ENCODE measurements at regions not wholly inside any gene's neighbourhood (a gene's known extent, or its start where the extent isn't known, plus 50 kb on each side); places are given as distances from the start of the nearest gene placed in this dataset.

GRCh38 chr4:100087743-100088142 is 102.5 kb downstream of the DDIT4L start:
- peaks cover under 1 to 2% of the 10 kb centered on the region in 2 donors for H3K4me1 ChIP-seq (ENCODE audit: control insufficient read depth in 1 of 2, insufficient read depth in 2 of 2, low read length in 2 of 2)
- no peak overlapping the region for H3K27ac Mint-ChIP-seq
- H3K27me3 ChIP-seq (ENCODE audit: control insufficient read depth in 2 of 2, insufficient read depth in 2 of 2, low read length in 2 of 2) = no peaks in the 10 kb centered on the region
- no peak for DNase-seq
- no peaks in the 10 kb centered on the region for H3K36me3 ChIP-seq (replicated peaks in 1 of 2; ENCODE audit: control insufficient read depth in 1 of 2, insufficient read depth in 2 of 2, low read length in 2 of 2)
- H3K9me3 ChIP-seq (replicated peaks in 1 of 2; ENCODE audit: control insufficient read depth in 1 of 2, insufficient read depth in 1 of 2, low read length in 2 of 2) = no peaks in the 10 kb centered on the region
- no peak overlapping the region for H3K4me3 ChIP-seq (replicated peaks in 1 of 3; ENCODE audit: low read depth in 2 of 3, low read length in 3 of 3)
- intact Hi-C loops (cut with micrococcal nuclease) = no loop called here
- no peaks in the 10 kb centered on the region for H3K27me3 Mint-ChIP-seq (ENCODE audit: low read depth in 3 of 3)
- H3K4me2 ChIP-seq (replicated peaks; ENCODE audit: extremely low read depth, low read length, poor library complexity, severe bottlenecking) = no peak overlapping the region
- TF ChIP-seq CTCF (IDR thresholded peaks at IDR 0.05) = no peak
- no peaks in the 10 kb centered on the region for H3K36me3 Mint-ChIP-seq
- H3K9ac ChIP-seq (ENCODE audit: insufficient read depth, low read length, poor library complexity, severe bottlenecking) = no peak overlapping the region
- WGBS (ENCODE audit: insufficient coverage) = no CpG with 5 or more reads among the region's 3 CpGs
- peaks cover 0 to 3% (median 2%) of the 10 kb centered on the region in 7 donors for H3K9me3 Mint-ChIP-seq
- no peak overlapping the region for H3K27ac ChIP-seq (ENCODE audit: low read depth in 1 of 2, low read length in 2 of 2)
- H4K20me1 ChIP-seq (ENCODE audit: insufficient read depth, low read length) = no peaks in the 10 kb centered on the region
- H2AFZ ChIP-seq (ENCODE audit: insufficient read depth, low read depth, low read length, poor library complexity, severe bottlenecking) = no peak overlapping the region
- no peaks in the 10 kb centered on the region for H3K79me2 ChIP-seq (ENCODE audit: insufficient read depth, low read length)
- no peak overlapping the region for H3K4me3 Mint-ChIP-seq
- H3K4me1 Mint-ChIP-seq = peaks cover 5% of the 10 kb centered on the region

- H3K27ac Mint-ChIP-seq = no peak overlapping the region
- H3K4me2 ChIP-seq (replicated peaks; ENCODE audit: extremely low read depth, low read length, poor library complexity, severe bottlenecking) = no peak overlapping the region
- WGBS (ENCODE audit: insufficient coverage) = 91% methylated on average over 4 of the region's 6 CpGs
- no peak overlapping the region for H3K9ac ChIP-seq (ENCODE audit: insufficient read depth, low read length, poor library complexity, severe bottlenecking)
- no peak overlapping the region for H3K4me3 Mint-ChIP-seq
- H3K27me3 ChIP-seq (ENCODE audit: control insufficient read depth in 2 of 2, insufficient read depth in 2 of 2, low read length in 2 of 2) = no peaks in the 10 kb centered on the region
- no peak for TF ChIP-seq CTCF (IDR thresholded peaks at IDR 0.05)
- no peak overlapping the region for H2AFZ ChIP-seq (ENCODE audit: insufficient read depth, low read depth, low read length, poor library complexity, severe bottlenecking)
- H3K9me3 ChIP-seq (replicated peaks in 1 of 2; ENCODE audit: control insufficient read depth in 1 of 2, insufficient read depth in 1 of 2, low read length in 2 of 2) = no peaks in the 10 kb centered on the region
- H3K4me1 ChIP-seq (ENCODE audit: control insufficient read depth in 1 of 2, insufficient read depth in 2 of 2, low read length in 2 of 2) = peaks cover 3 to 5% of the 10 kb centered on the region in 2 donors
- peaks cover 9% of the 10 kb centered on the region for H3K4me1 Mint-ChIP-seq
- no peak for DNase-seq
- intact Hi-C loops (cut with micrococcal nuclease) = no loop called here
- no peak overlapping the region for H3K27ac ChIP-seq (ENCODE audit: low read depth in 1 of 2, low read length in 2 of 2)
- H3K79me2 ChIP-seq (ENCODE audit: insufficient read depth, low read length) = no peaks in the 10 kb centered on the region
- no peaks in the 10 kb centered on the region for H3K36me3 Mint-ChIP-seq
- H4K20me1 ChIP-seq (ENCODE audit: insufficient read depth, low read length) = no peaks in the 10 kb centered on the region
- H3K36me3 ChIP-seq (replicated peaks in 1 of 2; ENCODE audit: control insufficient read depth in 1 of 2, insufficient read depth in 2 of 2, low read length in 2 of 2) = no peaks in the 10 kb centered on the region
- peaks cover 0 to 3% (median under 1%) of the 10 kb centered on the region in 7 donors for H3K9me3 Mint-ChIP-seq
- no peaks in the 10 kb centered on the region for H3K27me3 Mint-ChIP-seq (ENCODE audit: low read depth in 3 of 3)
- H3K4me3 ChIP-seq (replicated peaks in 1 of 3; ENCODE audit: low read depth in 2 of 3, low read length in 3 of 3) = no peak overlapping the region
These were observed 103.4 kb downstream of the DDIT4L start for GRCh38 chr4:100086766-100087431.
